SH-SY5Y (cell line): ENCODE measurements at regions not wholly inside any gene's neighbourhood (a gene's known extent, or its start where the extent isn't known, plus 50 kb on each side); places are given as distances from the start of the nearest gene placed in this dataset.

ENCODE experiments used
- GATA2 ChIP-seq: IDR thresholded peaks from 2 replicates; pipeline ENCODE4 v1.6.1; 2011; ENCODE audit warnings: mild to moderate bottlenecking, low read depth, low read length
- GATA3 ChIP-seq: IDR thresholded peaks from 2 replicates; pipeline ENCODE4 v1.6.1; 2011; ENCODE audit warnings: low read depth, mild to moderate bottlenecking, low read length, moderate library complexity

DNA sequence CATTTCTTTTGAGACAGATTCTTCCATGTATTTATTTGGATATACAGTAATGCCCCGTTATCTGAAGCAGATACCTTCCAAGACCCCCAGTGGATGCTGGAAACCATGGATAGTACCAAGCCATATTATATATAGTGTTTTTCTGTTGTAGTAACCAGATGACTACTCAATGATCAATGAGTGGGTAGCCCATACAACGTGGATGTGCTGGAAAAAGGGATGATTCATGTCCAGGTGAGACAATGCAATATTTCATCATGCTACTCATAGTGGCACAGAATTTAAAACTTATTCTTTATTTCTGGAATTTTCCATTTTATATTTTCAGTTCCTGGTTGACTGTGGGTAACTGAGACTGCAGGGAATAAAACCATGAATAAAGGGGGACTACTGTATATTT, 427.5 kb downstream of the METTL15 start:
- no peak for TF ChIP-seq GATA2
- TF ChIP-seq GATA3: no peak
